ENCODE measurements at regions not wholly inside any gene's neighbourhood (a gene's known extent, or its start where the extent isn't known, plus 50 kb on each side); places are given as distances from the start of the nearest gene placed in this dataset.
"Not testable (repeated sequence)": the region's sequence is repeated elsewhere in the genome, so short reads cannot be mapped to it uniquely, and the experiment has no call there.

- DNase-seq, result no peak
These were observed 550.2 kb upstream of the LINC00305 start for GRCh38 chr18:64699081-64699480.

- DNase-seq, result no peak
These were observed 547.1 kb upstream of the LINC00305 start for GRCh38 chr18:64695851-64696553.

GRCh38 chr18:64693766-64694165, 544.9 kb upstream of the LINC00305 start:
- no peak for DNase-seq

GRCh38 chr18:64692826-64693225, 543.9 kb upstream of the LINC00305 start:
- DNase-seq, result no peak

- no peak for DNase-seq
These were observed 530.2 kb upstream of the LINC00305 start for GRCh38 chr18:64679121-64679520.

GRCh38 chr18:64678048-64678447, 529.2 kb upstream of the LINC00305 start:
- DNase-seq, result no peak

- DNase-seq, result no peak
These were observed 525.8 kb upstream of the LINC00305 start for GRCh38 chr18:64674694-64675093.

GRCh38 chr18:64671293-64671692, 522.4 kb upstream of the LINC00305 start:
- DNase-seq, result not testable (repeated sequence)

GRCh38 chr18:64668461-64668962, 519.6 kb upstream of the LINC00305 start:
- no peak for DNase-seq

GRCh38 chr18:64663086-64663485, 514.2 kb upstream of the LINC00305 start:
- DNase-seq, result no peak

GRCh38 chr18:64659196-64659595, 510.3 kb upstream of the LINC00305 start:
- no peak for DNase-seq

- no peak for DNase-seq
These were observed 504.2 kb upstream of the LINC00305 start for GRCh38 chr18:64653068-64653467.

GRCh38 chr18:64650068-64650467, 501.2 kb upstream of the LINC00305 start:
- no peak for DNase-seq

- no peak for DNase-seq
These were observed 496.9 kb upstream of the LINC00305 start for GRCh38 chr18:64645753-64646152.

GRCh38 chr18:64639536-64639935, 490.6 kb upstream of the LINC00305 start:
- no peak for DNase-seq

- no peak for DNase-seq
These were observed 472.2 kb upstream of the LINC00305 start for GRCh38 chr18:64620971-64621560.

GRCh38 chr18:64618390-64618789, 469.5 kb upstream of the LINC00305 start:
- no peak for DNase-seq

- no peak for DNase-seq
These were observed 466.1 kb upstream of the LINC00305 start for GRCh38 chr18:64615021-64615420.

- no peak for DNase-seq
These were observed 465.6 kb upstream of the LINC00305 start for GRCh38 chr18:64614446-64614845.

- DNase-seq, result no peak
These were observed 443.4 kb upstream of the LINC00305 start for GRCh38 chr18:64592246-64592645.

- DNase-seq, result no peak
These were observed 440.1 kb upstream of the LINC00305 start for GRCh38 chr18:64589000-64589399.

- DNase-seq, result no peak
These were observed 417.6 kb upstream of the LINC00305 start for GRCh38 chr18:64566456-64566855.

- no peak for DNase-seq
These were observed 413.8 kb upstream of the LINC00305 start for GRCh38 chr18:64562651-64563050.

GRCh38 chr18:64546451-64546850, 397.6 kb upstream of the LINC00305 start:
- no peak for DNase-seq

- no peak for DNase-seq
These were observed 391.0 kb upstream of the LINC00305 start for GRCh38 chr18:64539847-64540246.
